ENCODE measurements at regions not wholly inside any gene's neighbourhood (a gene's known extent, or its start where the extent isn't known, plus 50 kb on each side); places are given as distances from the start of the nearest gene placed in this dataset.

GRCh38 chr10:131591936-131592335 is 280.4 kb upstream of the TCERG1L start:
- no peak for TF ChIP-seq CTCF (IDR thresholded peaks at IDR 0.05; ENCODE audit: low read length)
- TF ChIP-seq EZH2phosphoT487 (IDR thresholded peaks at IDR 0.05; ENCODE audit: low read length): no peak
- TF ChIP-seq EZH2 (optimal IDR thresholded peaks at IDR 0.05; ENCODE audit: low read depth, low read length): no peak

All from MM.1S (cell line).